HG03159 (cell line): ENCODE measurements at regions not wholly inside any gene's neighbourhood (a gene's known extent, or its start where the extent isn't known, plus 50 kb on each side); places are given as distances from the start of the nearest gene placed in this dataset.
"Not testable (repeated sequence)": the region's sequence is repeated elsewhere in the genome, so short reads cannot be mapped to it uniquely, and the experiment has no call there.

ENCODE experiments used
- ATAC-seq: cut with Tn5 transposase; IDR thresholded peaks from one replicate; pipeline ENCODE4 v1.9.1; 2021; ENCODE audit warnings: mild to moderate bottlenecking, moderate library complexity; ENCODE audit not compliant: unreplicated experiment

DNA sequence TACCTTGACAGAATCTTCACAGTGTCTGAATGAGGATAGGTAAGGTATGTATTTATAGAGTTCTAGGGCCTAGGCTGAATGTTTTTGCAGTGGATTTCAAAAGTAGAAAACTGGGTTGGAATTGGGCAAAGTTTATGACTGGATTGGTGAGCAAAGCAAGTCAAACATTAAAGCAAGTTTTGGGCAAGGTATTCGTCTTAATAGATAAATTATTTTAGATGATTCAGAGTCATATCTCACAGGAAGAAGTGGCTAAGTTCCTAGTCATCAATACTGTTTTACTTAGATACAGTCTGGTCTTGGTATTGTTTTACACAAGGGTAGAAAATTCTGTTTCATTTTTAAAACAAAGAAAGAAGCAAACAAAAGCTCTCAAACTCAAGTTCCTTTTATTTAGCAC lies 284.1 kb upstream of the EPHA7 start:
- ATAC-seq, result no peak

DNA sequence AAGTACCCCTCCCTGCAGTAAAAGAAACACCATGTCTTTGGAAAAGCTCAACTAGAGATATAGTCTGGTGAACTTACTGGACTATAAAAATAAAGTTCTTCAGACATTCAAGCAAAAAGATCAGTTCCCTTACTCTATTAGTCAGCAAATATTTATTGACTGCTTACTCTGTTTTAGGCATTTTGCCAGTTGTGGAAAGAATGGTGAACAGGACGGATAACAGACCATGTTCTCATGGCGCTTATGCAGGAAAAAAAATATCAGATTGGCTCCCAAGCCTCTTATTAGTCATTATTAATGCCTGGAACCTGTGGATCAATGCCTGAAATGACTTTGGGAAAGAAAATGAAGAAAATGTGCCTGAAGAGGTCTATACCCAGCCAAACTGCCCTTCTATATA lies 282.2 kb upstream of the EPHA7 start:
- no peak for ATAC-seq

GRCh38 chr6:93685494-93685893 lies 266.1 kb upstream of the EPHA7 start:
- no peak for ATAC-seq

GRCh38 chr6:93684339-93684738 lies 265.0 kb upstream of the EPHA7 start:
- ATAC-seq, result no peak

DNA sequence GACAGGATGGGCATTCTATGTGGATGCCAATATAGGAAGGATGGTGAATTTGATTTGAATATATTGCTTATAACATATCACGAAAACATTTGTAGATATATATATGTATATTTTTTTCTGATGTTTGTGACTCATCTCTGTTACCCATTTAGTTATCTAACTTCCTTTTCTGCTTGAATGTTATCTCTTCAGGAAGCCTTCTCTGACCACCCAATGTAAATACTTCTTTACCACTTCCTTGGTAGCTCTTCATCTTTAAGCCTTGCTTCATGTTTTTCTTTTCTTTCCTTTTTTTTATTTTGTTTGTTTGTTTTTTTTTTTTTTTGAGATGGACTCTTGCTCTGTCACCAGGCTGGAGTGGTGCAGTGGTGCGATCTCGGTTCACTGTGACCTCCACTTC lies 260.5 kb upstream of the EPHA7 start:
- ATAC-seq, result no peak

- ATAC-seq, result no peak
Measured at GRCh38 chr6:93678841-93679454, 259.6 kb upstream of the EPHA7 start.

GRCh38 chr6:93677264-93677965 lies 258.1 kb upstream of the EPHA7 start:
- ATAC-seq, result no peak

GRCh38 chr6:93676581-93676980 lies 257.2 kb upstream of the EPHA7 start:
- ATAC-seq, result no peak

GRCh38 chr6:93675856-93676417 lies 256.6 kb upstream of the EPHA7 start:
- no peak for ATAC-seq

DNA sequence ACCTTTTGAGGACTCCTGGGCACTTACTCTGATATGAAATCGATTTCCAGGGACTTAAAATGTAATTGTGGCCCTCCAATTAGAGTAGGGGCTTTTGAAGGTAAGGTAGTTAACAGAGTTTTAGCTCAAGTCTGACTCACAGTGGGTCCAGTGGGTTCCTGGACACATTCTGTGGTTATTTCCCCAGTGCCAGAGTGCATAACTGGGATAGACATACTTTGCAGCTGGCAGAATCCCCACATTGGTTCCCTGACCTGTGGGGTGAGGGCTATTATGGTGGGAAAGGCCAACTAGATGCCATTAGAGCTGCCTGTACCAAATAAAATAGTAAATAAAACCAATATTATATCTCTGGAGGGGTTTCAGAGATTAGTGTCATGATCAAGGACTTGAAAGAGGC lies 243.8 kb upstream of the EPHA7 start:
- ATAC-seq, result no peak

DNA sequence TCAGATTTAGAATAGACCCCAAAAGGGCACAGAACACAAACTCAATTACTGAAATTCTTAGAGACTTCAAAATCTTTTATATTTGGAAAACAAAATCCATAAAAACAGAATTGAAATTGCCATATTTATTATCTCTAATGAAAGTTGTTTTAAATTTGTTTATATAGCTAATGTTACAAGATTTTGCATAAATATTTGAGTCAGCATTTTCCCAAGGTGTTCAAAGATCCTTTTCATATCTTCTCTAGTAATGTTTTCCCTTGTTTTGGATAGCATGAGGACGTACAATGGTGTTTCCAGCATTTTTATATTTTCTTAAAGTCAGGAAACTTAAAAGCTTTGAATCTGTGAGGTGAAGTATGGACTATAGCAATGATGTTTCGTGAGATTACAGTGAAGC lies 235.2 kb upstream of the EPHA7 start:
- no peak for ATAC-seq

DNA sequence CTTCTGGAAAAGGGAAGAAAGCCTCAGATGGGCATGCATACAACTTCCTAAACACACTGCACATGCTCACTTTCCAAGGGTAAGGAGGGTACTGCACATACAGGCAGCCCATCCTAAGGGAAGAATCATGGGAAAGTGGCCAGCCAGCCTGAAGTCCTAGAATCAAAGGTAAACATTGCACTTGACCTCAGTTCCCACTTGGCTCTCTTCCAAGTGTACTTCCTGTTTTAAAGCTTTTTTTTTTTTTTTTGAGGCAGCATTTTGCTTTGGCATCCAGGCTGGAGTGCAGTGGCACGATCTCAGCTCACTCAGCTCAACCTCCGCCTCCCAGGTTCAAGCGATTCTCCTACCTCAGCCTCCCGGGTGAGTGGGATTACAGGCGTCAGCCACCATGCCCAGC lies 225.3 kb upstream of the EPHA7 start:
- no peak for ATAC-seq

- no peak for ATAC-seq
Measured at GRCh38 chr6:93639126-93639525, 219.8 kb upstream of the EPHA7 start.

- not testable (repeated sequence) for ATAC-seq
Measured at GRCh38 chr6:93636987-93637664, 217.8 kb upstream of the EPHA7 start.

GRCh38 chr6:93624408-93624807 lies 205.0 kb upstream of the EPHA7 start:
- no peak for ATAC-seq

- no peak for ATAC-seq
Measured at GRCh38 chr6:93621442-93621841, 202.1 kb upstream of the EPHA7 start.

DNA sequence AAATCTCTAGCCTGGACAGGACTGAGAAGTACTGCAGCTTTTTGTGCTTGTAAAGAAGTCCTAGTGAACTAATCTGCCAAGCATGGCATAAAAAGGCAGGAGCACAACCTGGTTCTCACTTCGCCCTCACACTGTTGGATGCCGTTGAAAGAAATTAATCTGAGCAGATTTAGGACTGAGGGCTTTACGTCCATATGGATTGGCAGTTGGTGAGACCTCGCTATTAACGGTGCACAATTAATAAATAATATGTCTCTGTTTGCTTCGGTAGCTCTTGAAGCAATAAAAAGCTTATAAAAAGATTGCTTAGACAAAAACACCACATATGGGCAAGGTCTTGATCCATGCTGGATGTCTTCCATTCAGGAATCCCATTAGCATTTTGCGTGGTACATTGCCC lies 185.6 kb upstream of the EPHA7 start:
- ATAC-seq, result no peak

DNA sequence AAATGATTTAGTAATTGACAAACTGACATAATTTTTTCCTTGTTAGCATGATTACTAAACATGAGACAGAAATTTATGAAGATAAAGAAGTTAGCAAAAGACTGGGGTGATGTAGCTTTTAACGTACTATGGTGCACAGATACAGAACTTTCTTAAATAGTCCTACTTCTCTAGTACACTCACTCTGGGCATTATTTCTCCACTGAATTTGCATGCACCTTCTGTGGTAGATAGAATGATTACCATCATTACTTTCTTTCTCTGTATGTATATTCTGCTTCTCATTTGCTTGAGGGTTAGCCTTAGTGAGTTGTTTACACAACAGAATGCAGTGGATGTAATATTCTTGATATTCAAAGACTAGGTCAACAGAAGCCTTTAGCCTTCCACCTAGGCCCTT lies 173.1 kb upstream of the EPHA7 start:
- ATAC-seq, result no peak

GRCh38 chr6:93586306-93586705 lies 166.9 kb upstream of the EPHA7 start:
- ATAC-seq, result no peak

- ATAC-seq, result no peak
Measured at GRCh38 chr6:93584300-93584699, 164.9 kb upstream of the EPHA7 start.

GRCh38 chr6:93581371-93581770 lies 162.0 kb upstream of the EPHA7 start:
- no peak for ATAC-seq

- no peak for ATAC-seq
Measured at GRCh38 chr6:93580446-93580845, 161.1 kb upstream of the EPHA7 start.
